Caki2 (cell line): ENCODE measurements at regions not wholly inside any gene's neighbourhood (a gene's known extent, or its start where the extent isn't known, plus 50 kb on each side); places are given as distances from the start of the nearest gene placed in this dataset.

Source experiments
- DNase-seq: peaks from one replicate; pipeline ENCODE4 v3.0.0-alpha.2; 2015; ENCODE audit warnings: low read depth
- in situ Hi-C: cut with HindIII; loops from 2 replicates; pipeline ENCODE4 v1.10.0; 2016; ENCODE audit warnings: low sequenced_read_pairs, low pct_unique_long_range_greater_than_20kb, mixed read lengths

DNA sequence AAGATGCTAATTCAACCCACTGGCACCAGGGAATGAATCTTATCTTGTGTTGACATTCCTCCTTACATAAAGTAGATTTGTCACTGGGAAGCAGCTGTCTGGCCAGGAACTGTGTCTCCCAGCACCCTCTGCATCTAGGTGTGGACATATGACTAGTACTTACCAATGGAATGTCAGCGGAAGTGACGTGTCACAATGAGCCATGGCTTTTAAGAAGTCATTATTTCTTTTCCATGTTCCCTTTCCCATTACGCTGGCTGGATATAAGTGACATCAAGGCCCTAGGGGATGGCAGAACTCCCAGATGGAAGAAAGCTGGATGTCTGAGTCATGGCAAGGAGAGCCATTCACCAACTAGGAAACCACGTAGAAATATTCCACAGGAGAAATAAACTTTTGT is 84.7 kb upstream of the MAST4 start:
- no peak for DNase-seq
- in situ Hi-C loops, result no loop called here

DNA sequence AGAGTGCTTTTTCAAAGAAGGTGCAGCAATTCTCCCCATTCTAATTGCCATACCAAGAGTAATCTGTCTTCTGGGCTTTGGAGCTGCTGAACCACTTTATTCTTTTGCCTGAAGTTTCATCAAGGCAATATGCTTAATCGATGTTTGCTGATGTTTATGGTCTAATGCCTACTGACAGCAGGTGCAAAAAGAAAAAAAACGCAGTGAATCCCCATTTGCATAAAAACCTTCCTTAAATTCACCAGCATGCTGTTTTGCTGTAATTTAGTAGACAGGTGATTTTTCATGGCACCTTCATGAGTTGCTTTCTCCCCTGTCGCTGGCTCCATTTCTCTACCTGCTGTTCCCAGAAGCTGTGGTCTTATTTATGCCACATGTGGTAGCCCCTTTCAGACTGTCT is 83.1 kb upstream of the MAST4 start:
- DNase-seq, result no peak
- in situ Hi-C loops, result no loop called here

DNA sequence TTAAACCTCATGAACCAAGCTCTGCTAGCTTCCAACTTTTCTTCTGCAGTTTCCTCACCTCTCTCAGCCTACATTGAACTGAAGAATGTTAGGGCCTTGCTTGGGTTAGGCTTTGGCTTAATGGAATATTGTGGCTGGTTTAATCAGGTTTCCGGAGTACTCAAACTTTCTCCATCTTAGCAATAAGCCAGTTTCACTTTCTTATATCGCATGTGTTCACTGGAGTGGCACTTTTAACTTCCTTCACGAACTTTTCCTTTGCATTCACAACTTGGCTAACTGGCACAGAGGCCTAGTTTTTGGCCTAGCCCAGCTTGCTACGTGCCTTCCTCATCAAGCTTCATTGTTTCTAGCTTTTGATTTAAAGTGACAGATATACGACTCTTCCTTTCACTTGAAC is 81.0 kb upstream of the MAST4 start:
- in situ Hi-C loops, result no loop called here
- DNase-seq, result no peak

DNA sequence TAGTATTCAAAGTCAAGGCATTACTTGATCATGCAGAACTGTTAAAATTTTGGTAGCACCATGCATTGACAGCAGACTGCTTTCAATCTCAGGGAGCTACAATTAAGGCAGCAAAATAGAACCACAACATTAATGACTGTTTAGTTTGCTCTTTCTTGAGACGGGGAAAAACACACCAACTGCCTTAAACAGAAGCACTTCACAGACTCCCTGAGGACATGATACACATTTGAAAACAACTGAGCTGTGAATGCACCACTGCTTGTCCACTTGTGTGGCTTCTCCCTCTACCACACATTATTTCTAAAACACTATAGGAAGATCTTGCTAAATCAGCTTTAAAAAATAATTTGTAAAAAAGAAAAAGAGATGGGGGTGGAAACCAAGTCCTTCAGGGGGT is 79.6 kb upstream of the MAST4 start:
- in situ Hi-C loops, result no loop called here
- no peak for DNase-seq

DNA sequence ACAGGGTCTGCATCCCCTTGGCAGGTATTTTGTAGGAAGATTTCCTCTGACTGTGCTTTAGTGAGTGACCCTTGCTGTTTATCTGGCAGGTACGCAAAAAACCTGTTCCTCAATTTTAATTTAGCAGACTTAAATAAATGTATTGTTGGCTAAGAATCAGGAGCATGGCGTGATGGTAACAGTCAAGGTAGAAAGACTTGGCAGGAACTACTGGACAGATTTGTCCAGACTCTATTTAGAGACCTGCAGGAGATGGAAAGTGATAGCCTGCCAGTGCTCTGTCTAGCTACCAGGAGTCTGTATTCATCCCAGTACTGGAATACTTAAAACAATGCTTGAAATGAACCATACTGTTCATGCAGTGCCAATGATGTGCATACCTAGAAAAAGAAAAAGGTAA is 78.8 kb upstream of the MAST4 start:
- in situ Hi-C loops, result no loop called here
- no peak for DNase-seq

DNA sequence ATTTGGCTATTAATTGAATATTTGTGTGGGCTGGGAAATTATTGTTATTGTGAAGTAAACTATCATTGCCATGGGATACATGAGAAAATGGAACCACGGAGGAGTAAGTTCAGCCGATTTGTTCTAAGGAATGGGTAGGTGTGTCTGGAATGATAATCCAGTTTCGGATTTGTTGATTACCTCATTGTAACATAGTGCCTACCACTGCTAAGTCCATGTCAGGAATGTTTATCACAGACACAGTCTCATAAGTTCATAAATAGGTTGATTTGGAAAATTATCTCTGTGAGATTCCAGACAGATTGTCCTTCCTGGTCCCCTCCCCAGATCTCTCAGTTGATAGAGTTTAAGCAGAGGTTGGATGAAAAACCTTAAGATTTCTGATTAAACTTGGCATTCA is 78.1 kb upstream of the MAST4 start:
- no peak for DNase-seq
- in situ Hi-C loops, result no loop called here

DNA sequence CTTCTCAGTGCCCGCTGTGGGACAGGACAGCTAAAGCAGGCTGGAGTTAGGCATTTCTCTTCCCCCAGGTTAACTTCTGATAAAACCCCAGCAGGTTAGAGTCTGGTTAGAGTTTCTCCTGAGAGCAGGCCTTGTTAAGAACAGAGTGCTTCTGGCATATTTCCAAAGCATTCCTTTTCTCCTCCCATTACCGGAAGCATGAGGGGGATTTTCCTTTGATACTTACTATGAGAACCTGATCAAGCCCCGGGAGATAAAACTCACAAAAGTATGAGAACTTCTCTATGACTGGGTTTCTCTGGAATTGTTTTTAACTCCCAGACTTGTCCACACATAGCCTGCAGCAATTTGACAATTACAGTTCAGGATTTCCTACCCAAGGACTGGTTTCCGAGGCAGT is 77.4 kb upstream of the MAST4 start:
- in situ Hi-C loops, result no loop called here
- no peak for DNase-seq

DNA sequence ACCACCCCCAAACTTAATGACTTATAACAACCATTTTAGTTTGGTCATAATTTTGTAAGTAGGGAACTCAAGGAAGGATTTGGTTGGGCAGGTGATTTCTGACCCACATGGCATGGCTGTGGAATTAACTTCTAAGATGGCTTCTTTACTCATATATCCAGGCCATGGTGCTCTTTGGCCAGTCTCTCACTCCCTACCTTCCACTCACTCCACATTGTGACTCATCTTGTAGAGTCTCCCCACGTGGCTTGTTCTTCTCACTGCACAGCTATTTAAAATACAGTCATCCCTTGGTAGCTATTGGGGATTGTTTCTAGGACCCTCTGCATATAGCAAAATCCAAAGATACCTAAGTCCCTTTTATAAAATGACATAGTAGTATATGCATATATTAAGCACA is 76.6 kb upstream of the MAST4 start:
- in situ Hi-C loops, result no loop called here

DNA sequence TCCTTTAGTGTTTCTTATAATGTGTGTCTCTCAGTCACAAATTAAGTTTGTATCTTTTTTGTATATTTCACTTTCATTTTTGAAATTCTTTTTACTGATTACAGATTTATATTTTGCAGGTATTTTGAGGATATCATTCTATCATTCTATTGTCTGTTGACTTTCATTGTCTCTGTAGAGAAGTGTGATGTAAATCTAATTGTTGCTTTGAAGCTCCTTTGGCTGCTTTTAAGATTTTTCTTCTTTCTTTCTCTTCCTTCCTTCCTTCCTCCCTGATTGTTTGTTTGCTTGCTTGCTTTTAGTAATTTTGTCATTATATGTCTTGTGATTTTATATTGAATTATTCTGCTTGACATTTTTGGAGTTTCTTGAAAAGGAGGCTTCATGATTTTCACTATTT is 75.3 kb upstream of the MAST4 start:
- in situ Hi-C loops, result no loop called here
- no peak for DNase-seq

More for the DNA sequence above, 76.6 kb upstream of the MAST4 start:
- DNase-seq, result no peak

DNA sequence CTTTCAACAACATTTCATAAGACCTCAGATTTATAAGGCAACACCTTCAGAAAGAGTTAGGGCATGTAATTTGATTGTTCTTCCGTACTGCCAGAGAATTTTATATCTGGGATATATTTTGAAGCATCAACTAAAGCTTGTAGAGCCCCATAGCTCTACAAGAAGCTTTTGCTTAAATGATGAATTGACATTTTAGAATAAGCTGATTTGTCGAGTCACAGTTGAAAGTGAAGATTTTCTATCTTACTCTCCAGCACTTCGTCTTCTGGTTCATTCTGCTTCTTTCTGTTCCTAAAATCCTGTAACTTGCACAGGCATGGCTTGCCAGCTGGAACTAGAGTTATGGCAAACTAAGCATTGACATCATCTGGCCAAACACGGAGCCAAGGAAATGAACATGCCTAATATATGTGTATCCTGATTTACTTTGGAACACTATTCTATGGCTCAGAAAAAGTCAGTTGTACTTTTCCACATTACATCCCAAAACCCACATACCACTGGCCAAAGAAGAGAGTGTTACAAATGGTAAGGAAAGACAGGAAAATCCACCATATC is 68.6 kb upstream of the MAST4 start:
- no peak for DNase-seq
- in situ Hi-C loops, result no loop called here

DNA sequence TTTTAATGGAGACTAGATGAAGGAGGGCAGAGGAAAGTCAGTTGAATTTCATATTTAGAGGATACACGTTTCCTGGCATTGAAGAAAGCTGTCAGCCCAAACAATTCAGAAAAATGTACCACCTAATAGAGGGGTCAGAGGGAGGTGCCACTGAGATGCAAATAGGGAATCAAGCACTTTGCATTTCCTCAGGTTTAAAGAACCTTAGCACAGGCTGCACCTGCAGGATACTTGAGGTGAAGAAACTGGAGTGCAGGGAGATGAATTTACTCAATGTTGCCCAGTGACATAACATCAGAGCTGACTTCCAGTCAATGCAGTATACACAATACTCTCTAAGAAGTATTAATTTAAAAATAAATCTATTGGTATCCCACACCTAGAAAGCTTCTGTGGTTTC is 67.0 kb upstream of the MAST4 start:
- in situ Hi-C loops, result no loop called here
- no peak for DNase-seq

DNA sequence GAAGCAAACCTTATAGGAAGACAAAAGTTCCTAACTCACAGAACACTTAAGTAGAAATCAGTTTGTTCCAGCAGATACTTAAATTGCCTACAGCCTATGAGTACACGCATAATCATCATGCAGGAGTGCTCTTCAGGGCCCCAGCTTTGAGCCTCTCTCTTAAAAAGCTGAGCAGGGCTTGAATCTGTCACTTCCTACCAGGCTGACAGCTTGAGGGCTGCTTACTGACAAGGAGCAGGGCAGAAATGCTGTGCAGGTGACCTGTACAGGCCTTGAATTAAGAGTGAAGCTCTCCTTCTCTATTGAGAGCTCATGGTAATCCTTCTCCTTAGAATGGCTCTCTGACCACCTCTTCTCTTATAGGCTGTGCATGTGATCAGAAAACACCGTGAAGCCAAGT is 66.5 kb upstream of the MAST4 start:
- in situ Hi-C loops, result no loop called here
- no peak for DNase-seq

DNA sequence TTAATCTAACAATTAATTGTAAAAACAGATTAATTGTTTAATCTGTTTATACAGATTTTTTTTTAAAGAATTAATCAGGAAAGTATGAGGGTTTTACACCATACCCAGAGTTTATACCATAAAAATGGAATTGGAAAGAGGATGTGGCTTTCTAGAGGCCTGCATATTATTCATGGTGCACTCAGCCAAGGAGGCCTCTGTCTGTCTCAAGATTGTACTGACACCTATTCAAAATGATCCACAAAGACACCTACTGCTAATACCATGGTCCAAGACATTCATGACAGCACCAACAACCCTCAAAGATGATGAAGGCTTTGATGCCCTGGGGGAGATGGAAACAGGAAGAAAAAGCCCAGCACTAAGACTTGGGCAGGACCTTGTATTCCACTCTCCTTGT is 58.1 kb upstream of the MAST4 start:
- in situ Hi-C loops, result no loop called here
- no peak for DNase-seq

DNA sequence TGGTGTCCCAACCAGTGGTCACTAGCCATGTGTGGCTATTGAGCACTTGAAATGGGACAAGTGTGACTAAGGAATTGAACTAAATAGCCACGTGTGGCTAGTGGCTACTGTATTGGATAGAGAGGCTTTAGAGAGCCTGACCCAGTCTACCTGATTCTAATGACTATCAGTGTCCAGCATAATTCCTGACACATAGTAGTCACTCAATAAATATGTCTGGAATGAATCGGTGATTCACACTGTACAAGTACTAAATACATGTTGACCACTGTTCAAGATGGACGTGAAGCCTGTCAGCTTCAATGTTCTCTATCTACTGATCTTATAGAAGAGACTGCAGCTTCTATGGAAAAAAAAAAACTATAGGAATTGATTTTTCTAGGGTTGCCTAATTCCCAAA is 57.7 kb upstream of the MAST4 start:
- no peak for DNase-seq
- in situ Hi-C loops, result no loop called here

DNA sequence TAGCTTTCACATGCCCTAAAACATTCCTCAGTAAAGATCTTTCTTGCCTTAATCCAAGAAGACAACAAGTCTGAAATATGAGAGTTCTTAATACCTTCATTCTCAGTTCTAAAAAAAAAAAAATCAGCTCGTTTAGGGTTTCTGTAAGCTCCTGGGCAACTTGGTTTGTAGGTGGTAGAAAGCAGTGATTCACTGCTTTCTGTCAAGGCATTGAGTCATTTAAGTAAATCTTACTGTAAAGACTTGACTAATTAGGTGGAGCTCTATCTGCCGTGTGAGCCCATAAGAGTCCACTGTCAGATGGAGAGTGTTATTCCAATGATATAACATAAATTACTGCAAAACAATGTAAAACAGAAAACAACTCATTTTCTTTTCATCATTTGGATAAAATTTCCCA is 56.1 kb upstream of the MAST4 start:
- DNase-seq, result no peak
- in situ Hi-C loops, result no loop called here

DNA sequence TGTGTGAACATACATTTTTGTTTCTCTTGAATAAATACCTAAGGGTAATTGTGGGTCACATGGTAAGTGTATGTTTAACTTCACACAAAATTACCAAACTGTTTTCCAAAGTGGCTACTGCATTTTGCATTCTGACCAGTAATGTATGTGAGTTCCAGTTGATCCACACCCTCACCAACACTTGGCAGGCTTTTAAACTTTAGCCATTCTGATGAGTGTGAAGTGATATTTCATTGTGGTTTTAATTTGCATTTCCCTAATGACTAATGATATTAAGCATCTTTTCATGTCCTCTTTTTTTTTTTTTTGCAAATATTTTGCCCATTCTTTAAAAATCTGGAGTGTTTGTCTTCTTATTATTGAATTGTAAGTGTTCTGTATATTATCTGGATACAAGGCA is 53.5 kb upstream of the MAST4 start:
- DNase-seq, result no peak
- in situ Hi-C loops, result no loop called here
